Hematopoietic multipotent progenitor cell (in vitro differentiated cells): ENCODE measurements at regions not wholly inside any gene's neighbourhood (a gene's known extent, or its start where the extent isn't known, plus 50 kb on each side); places are given as distances from the start of the nearest gene placed in this dataset.

ENCODE experiments used
- DNase-seq, 3 donors: peaks; one replicate each; pipeline ENCODE4 v3.0.0-alpha.2; 2011 to 2015; ENCODE audit warnings: low read depth in 2 of 3, low spot score in 2 of 3

GRCh38 chr18:24530630-24531111 lies 70.2 kb downstream of the HRH4 start:
- peak in 2 of 3 donors; percentile 91 to 96 for DNase-seq

- no peak for DNase-seq
Measured at GRCh38 chr18:24534271-24534670, 73.8 kb downstream of the HRH4 start.

- no peak for DNase-seq
Measured at GRCh38 chr18:24534737-24535136, 74.3 kb downstream of the HRH4 start.

GRCh38 chr18:24535527-24536295 lies 75.3 kb downstream of the HRH4 start:
- no peak for DNase-seq

GRCh38 chr18:24536326-24536725 lies 75.9 kb downstream of the HRH4 start:
- DNase-seq, result no peak

GRCh38 chr18:24536834-24537233 lies 76.4 kb downstream of the HRH4 start:
- DNase-seq, result no peak

- DNase-seq, result peak in 2 of 3 donors; percentile 74 to 90
Measured at GRCh38 chr18:24538414-24539264, 78.2 kb downstream of the HRH4 start.

- no peak for DNase-seq
Measured at GRCh38 chr18:24539866-24540617, 79.6 kb downstream of the HRH4 start.

- no peak for DNase-seq
Measured at GRCh38 chr18:24540896-24541295, 80.5 kb downstream of the HRH4 start.

- no peak for DNase-seq
Measured at GRCh38 chr18:24543086-24543794, 82.8 kb downstream of the HRH4 start.

- DNase-seq, result peak in 1 of 3 donors; percentile 60
Measured at GRCh38 chr18:24543795-24544498, 83.5 kb downstream of the HRH4 start.

GRCh38 chr18:24544949-24545348 lies 84.5 kb downstream of the HRH4 start:
- no peak for DNase-seq

GRCh38 chr18:24545651-24546050 lies 85.2 kb downstream of the HRH4 start:
- no peak for DNase-seq

- DNase-seq, result no peak
Measured at GRCh38 chr18:24546307-24546706, 85.9 kb downstream of the HRH4 start.

GRCh38 chr18:24548583-24548982 lies 88.1 kb downstream of the HRH4 start:
- DNase-seq, result no peak

GRCh38 chr18:24552218-24552617 lies 91.8 kb downstream of the HRH4 start:
- DNase-seq, result no peak

- no peak for DNase-seq
Measured at GRCh38 chr18:24553571-24554285, 93.3 kb downstream of the HRH4 start.

- no peak for DNase-seq
Measured at GRCh38 chr18:24558403-24558802, 98.0 kb downstream of the HRH4 start.

GRCh38 chr18:24559526-24559925 lies 99.1 kb downstream of the HRH4 start:
- no peak for DNase-seq
